ENCODE measurements at regions not wholly inside any gene's neighbourhood (a gene's known extent, or its start where the extent isn't known, plus 50 kb on each side); places are given as distances from the start of the nearest gene placed in this dataset.

DNA sequence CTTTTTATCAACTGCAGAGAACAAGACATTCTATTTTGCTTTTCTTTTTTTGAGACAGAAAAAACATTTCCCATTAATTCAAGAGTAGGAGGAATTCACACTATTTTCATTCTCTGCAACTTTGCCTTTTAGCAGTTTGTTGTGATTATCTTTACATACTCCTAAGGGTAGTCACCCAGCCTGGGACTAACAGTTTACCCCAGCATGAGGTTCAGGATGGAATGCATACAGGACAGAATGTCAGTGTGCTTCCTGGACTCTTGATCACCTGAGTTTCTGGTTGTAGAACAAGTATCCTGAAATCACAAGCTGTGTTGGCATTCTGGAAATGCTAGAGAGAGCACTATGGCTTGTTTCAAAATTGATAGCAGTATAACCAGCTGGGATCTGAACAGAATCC is 368.1 kb downstream of the KIF4B start:
- no peak for DNase-seq (ENCODE audit: low read depth in 4 of 4, low spot score in 3 of 4)

DNA sequence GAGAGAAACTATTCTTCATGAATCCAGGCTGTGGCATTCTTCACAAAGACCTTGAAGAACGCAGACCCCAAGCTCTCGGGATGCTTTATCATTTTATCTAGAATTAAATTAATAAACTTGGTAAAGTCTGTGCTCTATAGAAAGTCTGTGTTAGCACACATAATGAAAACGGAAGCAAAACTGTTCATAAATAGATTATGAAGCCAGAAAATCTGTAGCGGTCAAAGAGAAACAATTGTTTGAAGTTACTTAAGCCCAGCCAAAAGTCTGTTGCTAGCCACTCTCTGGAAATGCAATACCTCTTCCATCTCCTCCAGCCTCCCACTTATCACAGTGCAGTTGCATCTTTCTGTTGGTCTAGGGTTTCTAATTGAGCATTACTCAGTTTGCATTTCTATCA is 375.9 kb downstream of the KIF4B start:
- DNase-seq (ENCODE audit: low read depth in 4 of 4, low spot score in 3 of 4): no peak

DNA sequence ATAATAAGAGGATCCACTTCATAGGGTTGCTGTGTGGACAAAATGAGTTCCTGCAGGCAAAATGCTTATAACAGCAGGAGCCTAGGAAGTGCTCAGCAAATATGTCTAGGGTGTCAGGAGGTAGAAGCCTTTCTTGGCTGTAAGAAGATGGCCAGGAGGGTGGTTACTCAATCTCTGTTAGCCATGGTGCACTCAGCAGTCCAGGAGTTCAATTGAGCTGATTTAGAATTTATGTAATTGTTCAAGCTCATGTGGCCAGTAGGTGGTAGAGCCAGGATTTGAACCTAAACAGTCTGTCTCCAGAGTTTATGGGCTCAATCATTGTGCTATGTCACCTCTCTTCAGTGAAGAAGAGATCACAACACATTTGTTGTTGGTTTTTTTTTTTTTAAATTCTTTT is 381.2 kb downstream of the KIF4B start:
- no peak for DNase-seq (ENCODE audit: low read depth in 4 of 4, low spot score in 3 of 4)

DNA sequence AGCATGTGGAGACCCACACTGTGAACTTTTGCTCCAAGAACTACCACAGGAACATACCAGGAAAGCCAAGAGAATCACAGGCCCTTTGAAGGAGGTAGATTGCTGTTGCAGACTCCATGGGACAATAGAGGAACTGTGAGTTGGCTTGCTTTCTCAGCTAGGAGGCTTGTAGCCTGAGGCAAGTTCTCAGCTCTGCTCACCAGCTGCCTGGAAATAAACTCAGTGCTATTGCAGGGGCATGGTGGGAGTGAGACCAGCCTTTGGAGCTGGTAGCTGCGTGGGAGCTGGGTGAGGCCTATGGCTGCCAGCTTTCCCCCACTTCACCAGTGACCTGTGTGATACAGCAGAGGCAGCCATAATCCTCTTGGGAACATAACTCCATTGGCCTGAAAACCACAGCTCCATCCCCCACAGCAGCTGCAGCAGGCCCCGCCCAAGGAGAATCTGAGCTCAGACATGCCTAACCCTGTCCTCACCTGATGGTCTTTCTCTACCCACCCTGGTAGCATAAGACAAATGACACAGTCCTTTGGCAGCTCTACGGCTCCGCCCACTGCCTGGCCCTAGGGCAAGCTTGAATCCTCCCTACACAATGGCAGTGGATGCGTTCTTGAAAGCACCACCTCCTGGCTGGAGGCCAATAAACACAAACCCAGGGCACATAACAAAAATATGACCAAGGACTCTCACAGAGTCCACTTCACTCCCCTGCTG is 389.5 kb downstream of the KIF4B start:
- DNase-seq (ENCODE audit: low read depth in 4 of 4, low spot score in 3 of 4): no peak

DNA sequence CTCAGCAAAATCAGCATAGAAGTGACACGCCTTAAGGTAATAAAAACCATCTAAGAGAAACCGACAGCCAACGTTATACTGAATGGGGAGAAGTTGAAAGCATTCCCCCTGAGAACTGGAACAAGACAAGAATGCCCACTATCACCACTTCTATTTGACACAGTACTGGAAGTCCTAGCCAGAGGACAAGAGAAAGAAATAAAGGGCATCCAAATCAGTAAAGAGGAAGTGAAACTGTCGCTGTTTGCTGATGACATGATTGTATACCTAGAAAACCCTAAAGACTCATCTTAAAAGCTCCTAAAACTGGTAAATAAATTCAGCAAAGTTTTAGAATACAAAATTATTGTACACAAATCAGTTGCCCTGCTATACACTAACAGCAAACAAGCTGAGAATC is 393.3 kb downstream of the KIF4B start:
- no peak for DNase-seq (ENCODE audit: low read depth in 4 of 4, low spot score in 3 of 4)

DNA sequence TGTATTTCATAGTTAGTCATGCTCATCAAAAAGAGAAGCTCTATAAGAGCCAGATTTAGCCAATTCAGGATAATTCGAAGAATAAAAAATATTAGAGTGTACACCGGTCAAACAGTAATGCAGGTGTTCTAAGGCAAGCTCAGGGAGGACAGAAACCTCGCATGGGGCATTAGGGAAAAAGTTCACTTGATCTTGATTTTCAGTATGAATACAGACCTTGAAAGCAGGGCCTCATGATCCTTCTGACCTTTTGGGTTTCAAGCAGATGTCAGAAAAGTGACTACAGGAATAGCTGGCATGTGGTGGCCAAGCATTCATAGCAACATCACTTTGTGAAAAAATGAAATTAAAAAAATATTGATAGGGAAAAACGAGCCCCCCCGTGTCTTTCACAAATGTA is 394.9 kb downstream of the KIF4B start:
- DNase-seq (ENCODE audit: low read depth in 4 of 4, low spot score in 3 of 4): no peak

DNA sequence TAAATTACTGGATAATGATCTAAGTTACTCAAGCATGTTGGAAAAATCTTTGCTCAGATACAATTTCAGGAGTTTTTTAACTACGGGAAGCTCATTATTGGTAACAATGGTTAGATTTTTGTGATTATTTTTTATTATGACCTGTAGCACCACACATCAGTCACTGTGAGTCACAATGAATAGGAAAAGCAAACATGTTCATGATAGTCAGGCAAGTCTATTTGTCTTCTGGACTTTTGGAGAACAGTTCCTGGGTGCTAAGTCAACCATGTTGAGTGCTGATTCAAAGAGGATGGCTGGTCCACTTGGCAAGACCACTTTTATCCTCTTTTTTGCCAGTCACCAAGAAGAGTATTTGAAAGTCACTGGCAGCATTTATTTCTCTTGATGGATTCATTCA is 403.2 kb downstream of the KIF4B start:
- DNase-seq (ENCODE audit: low read depth in 4 of 4, low spot score in 3 of 4): no peak

DNA sequence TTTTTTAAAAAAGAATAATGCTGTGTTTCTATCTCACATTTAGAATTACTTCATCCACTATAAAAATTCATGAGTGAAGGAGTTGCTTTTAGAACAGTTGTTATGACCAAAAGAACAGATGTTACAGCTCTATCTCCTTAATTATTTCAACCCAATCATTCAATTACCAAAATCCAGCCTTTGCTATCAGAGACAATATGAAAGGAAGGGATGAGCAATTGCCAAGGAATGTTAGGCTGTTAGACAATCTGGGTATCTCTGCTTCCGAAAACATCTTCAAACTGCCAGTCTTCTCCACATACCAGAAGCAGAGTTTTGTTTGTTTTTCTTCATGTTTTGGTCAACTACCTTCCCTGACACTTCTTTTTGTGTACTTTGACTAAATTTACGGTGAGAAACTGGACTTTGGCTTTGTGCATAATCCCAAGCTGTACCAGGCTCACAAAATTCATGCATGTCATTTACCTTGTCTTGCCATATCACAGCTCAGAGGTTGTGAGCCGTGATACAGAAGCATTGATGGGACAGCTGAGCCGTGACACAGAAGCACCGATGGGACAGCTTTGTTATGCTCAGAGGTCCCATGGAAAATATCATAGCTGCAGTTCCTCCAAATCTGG is 405.5 kb downstream of the KIF4B start:
- no peak for DNase-seq (ENCODE audit: low read depth in 4 of 4, low spot score in 3 of 4)

DNA sequence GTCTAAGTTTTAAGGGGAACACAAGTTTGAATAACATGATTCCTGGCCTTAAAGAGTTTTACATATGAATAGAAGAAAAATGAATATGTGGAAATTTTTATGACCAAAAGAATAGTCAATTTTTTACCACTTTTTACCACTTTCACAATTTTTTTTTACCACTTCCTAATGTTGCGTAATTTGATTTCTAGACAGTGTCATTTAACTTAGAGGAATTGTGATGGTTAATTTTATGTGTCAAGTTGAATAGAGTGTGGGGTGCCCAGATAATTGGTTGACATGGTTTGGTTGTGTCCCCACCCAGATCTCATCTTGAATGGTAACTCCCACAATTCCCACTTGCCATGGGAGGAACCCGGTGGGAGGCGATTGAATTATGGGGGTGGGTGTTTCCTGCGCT is 416.6 kb downstream of the KIF4B start:
- no peak for DNase-seq (ENCODE audit: low read depth in 4 of 4, low spot score in 3 of 4)

DNA sequence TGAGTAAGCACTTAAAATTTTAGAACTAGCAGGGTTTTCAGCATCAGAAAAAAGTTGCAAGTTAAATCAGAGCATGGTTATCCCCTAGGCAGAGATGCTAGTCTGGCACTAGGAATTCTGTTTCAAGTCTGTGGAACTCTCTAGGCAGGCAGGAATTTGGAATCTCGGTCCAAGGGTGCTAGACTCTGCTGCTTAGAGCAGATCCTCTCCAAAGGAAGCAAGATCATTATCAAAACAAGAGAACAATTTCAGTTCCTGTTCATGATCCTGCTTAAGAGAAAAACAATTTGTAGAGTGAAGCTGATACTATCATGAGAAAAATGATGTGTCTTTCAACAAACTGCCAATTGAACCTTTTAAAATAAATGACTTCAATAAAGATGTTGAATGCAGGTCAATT is 420.7 kb downstream of the KIF4B start:
- no peak for DNase-seq (ENCODE audit: low read depth in 4 of 4, low spot score in 3 of 4)

DNA sequence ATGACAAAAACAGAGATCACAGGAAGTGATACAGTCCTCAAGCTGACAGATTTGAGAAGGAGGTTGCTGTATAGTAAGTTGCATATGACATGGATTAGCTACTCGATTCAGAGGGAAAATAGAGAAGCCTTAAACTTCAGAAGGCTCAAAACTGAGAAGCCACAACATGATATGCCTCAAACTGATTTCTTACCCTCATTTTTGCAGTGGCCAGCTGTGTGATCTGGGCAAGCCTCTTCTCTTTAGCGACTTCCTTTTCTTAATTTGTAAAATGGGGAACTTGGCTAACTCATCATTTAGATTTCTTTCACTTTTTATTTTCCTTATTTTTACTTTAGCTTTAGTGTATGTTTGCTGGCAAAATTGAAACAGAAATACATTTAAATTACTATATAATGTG is 421.1 kb downstream of the KIF4B start:
- no peak for DNase-seq (ENCODE audit: low read depth in 4 of 4, low spot score in 3 of 4)

DNA sequence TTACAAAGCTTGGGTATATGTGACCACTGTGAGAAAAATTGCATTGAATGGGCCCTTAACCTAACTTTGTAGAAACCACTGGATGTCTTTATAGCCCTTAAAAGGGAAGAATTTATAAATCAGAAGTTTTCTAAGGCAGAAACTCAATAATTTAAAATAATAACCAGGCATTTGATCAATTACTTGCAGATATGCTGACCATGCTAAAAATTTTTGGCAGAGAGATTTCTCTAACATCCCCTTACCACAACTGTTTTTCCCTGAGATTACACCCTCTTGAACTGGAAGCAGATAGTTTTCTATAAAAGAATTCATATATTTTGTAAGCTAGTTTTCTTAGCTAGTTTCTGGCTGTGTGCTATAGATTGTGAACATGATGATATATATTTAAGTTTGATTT is 428.3 kb downstream of the KIF4B start:
- DNase-seq (ENCODE audit: low read depth in 4 of 4, low spot score in 3 of 4): no peak

DNA sequence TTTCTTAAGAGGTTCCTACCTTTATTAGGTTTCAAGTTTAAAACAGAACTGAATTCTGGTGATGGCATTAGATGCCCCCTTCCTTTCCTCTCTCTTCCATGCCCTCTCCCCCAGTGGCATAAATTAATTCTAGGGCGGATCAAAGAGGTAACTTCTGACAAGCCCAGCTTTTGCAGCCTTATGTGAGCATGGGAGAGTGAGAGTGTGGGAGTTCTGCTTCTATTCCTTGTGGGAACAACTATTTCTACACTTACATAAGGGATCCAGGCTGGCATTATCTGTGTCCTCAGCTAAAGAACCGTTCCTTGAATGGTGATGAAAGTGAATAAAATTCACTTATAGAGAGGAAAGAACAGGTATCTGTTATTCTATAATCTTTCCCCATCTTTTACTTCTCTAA is 437.6 kb downstream of the KIF4B start:
- no peak for DNase-seq (ENCODE audit: low read depth in 4 of 4, low spot score in 3 of 4)

DNA sequence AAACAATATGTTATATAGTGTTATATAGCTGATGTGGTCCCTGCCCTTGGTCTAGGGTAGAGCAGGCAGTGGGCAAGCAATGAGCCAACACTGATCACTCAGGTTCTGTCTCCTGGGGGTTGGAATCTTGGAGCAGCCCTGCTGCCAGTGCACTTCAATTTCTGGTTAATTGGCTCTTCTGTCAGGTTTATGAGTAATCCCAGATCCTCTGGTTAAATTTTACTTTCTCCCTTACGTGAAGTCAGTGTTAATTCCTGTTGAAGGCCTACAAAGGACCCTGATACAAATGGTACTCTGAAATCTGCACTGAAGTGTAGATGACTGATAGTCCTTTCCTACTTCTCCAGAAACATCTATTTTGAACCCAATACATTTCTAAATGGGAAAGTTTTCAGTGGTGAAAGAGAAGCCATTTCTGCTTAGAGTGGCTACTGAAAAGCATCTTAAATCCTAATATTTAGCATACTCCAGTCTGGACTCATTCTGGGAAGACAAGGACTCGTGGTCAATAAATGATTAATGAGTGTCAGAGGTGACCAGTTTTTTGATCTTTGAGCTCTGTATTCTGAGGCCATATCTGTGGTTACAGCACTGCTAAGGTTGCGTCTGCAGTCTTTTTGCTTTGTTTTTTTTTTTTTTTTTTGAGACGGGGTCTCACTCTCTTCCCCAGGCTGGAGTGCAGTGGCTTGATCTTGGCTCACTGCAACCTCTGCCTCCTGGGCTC is 442.4 kb downstream of the KIF4B start:
- DNase-seq (ENCODE audit: low read depth in 4 of 4, low spot score in 3 of 4): peak in 1 of 4 donors; percentile 19

DNA sequence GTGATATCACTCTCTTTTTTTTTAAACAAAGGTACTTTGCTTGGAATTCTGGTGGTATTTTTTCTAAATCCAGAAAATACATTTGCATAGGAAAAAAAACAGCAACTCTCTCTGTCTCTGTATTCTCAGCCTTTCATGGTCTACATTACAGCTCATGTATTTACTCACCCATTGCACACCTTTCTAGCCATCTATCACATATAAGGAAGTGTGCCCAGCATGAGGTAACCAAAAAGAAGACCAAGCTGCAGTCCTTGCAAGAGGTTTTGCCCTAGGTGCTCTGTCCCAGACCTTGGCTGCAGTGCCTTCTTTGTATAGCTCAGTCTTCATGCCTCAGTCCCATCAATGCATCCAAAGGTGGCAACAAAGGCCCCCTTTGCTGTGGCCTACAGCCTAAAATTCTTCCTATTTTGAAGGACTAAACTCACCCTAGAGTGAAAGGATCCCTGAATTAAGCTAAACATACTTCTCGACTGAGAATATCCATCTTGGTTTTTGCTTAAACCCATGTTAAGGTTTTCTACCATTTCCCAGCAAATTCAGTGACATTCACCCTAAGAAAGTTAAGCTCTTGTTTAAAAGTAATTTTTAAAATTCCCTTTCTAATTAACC is 446.4 kb downstream of the KIF4B start:
- DNase-seq (ENCODE audit: low read depth in 4 of 4, low spot score in 3 of 4): no peak

DNA sequence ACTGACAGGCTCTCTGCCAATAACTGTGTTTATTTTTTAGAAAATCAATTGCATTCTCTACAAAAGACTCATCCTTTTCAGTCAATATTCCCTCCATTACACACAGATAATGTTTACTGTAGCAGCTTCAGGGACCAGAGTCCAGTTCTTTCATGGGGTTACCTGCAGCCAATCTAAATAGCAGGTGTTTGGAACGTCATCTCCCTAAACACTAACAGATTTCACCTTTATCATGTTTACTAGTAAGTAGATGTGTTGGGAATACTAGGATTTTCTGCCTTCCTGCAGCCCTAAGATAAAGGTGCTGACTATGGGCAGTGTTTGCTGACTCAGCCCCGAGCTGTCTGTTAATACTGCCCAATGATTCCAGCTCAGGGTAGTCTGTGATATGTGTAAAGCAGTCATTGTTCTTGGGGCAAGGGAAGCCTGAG is 447.0 kb downstream of the KIF4B start:
- no peak for DNase-seq (ENCODE audit: low read depth in 4 of 4, low spot score in 3 of 4)

DNA sequence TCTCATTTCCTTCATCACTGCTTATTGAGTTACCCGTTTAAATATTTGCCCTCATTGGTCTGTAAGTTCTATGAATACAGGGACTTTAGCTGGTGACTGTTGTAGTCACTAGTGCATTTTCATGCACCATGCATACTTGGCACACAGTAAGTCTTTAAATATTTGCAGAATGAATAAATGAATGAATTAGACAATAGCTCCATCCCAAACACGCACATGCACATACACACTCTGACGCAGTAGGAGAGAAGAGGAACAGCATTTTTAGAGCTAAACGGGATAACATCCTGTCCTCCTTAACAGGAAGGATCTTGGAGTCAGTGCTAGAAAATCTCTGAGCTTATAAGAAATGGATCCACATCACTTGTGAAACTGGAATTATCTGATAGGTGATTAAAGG is 447.7 kb downstream of the KIF4B start:
- DNase-seq (ENCODE audit: low read depth in 4 of 4, low spot score in 3 of 4): no peak

DNA sequence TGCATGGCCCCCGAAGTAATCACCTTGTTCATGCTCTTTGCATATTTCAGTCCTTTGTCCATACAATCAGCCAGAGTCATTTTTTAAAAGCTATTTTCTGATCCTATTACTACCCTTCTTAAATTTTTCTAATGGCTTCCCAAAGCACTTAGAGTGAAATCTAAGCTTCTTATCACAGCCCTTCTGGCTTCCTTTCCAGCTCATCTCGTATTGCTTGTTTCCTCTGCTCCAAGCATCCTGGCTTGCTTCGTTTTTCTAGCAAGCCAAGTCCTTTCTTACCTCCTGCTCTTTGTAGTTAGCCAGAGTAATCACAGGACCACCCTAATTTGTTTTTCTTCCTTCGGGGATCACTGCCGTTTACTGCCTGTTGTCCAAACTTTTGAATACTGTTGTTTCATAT is 453.3 kb downstream of the KIF4B start:
- no peak for DNase-seq (ENCODE audit: low read depth in 4 of 4, low spot score in 3 of 4)

DNA sequence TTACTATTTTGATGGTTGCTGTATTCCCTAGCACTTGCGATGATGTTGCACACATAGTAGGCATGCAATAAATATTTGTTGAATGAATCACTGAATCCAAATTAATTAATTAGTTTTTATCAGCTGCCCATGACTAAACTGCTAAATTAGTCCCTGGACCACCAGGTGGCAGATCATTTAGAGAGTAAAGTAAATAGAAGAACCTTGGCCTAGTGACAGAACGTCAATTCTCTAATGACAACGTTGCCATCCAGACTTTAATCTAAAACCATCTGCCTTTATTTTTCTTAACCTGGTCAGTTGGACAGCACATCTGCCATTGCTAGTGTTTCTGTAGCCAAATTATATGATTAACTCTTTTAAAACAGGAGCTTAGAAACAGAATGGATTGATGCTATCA is 457.5 kb downstream of the KIF4B start:
- DNase-seq (ENCODE audit: low read depth in 4 of 4, low spot score in 3 of 4): no peak

DNA sequence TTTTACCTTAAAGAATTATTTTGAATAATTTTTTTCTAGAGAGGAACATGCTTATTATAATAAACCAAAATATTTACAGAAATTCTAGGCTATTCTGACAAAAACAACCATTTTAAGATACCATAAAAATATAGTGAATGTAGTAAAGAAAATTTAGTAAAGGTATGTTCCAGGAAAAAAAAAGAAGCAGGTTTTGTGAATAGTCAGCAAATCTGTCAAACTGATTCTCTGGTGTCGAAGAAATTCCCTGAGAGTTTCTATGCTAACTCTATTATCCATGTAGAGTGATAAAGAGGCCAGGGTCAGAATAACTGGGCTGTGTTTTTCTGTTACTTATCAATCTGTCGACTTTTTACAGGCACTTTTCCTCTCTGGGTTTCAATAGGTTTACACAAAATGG is 459.2 kb downstream of the KIF4B start:
- no peak for DNase-seq (ENCODE audit: low read depth in 4 of 4, low spot score in 3 of 4)

DNA sequence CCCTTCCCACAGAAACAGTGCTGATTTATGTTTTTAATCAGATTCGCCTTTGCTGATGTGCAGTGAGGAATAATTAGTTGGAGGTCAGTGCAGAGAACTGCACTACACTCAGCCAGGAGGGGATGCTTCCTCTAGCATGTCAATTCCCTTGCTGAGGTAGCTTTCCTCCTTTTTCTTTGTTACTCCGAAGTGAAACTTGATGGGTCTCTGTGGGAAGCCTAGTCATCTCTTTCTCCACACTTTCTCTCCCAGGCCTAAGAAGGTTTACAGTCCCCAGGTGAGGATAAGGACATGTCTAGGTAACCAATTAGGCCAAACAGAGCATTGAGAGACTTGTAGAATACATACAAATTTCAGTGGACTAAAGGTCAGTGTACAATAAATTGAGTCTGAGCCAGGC is 461.8 kb downstream of the KIF4B start:
- DNase-seq (ENCODE audit: low read depth in 4 of 4, low spot score in 3 of 4): no peak

DNA sequence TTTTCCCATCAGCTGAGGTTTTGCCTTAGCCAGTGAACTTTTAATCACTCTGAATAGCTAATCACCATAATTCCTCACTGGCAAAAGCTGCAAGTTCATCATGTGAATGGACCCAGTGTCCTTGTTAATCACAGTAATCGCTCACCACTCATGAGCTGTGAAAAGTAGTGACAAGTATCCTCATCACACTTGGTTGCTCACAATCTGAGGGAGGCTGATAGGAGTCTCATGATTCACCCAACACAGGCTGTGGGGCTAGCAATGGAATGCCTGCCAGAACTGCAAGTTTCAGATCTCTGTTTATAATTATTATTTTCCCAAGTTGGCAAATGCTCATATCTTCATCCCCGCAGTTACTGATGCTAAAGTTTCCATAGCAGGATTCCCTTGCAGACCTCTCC is 467.2 kb downstream of the KIF4B start:
- peak in 1 of 4 donors; percentile 5 for DNase-seq (ENCODE audit: low read depth in 4 of 4, low spot score in 3 of 4)

All from right renal pelvis (tissue), 4 donors.